ENCODE measurements at regions not wholly inside any gene's neighbourhood (a gene's known extent, or its start where the extent isn't known, plus 50 kb on each side); places are given as distances from the start of the nearest gene placed in this dataset.

DNA sequence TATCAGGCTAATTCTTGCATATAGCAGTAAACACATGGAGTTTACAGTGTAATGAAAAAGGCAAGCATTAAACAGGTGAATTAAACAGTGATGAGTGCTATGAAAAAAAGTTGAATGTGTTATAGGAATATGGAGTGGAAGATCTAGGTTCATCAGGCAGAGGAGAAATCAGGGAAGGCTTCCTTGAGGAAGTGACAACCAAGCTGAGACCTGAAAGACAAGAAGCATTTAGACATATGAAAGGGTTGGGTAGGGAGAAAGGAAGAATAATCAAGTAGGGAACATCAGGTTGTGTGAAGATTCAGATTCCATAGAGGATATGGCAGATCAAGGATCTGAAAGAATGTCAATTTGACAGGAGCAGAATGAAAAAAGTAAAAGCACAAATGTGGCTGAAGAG is 612.5 kb downstream of the PRELID2 start:
- Histone ChIP-seq H3K4ac (ENCODE audit: low read depth, low read length) (no peak overlapping the region), H3K79me1 (ENCODE audit: low read depth in 1 of 2, low read length in 2 of 2) (no peaks in the 10 kb centered on the region), H3K9ac (ENCODE audit: low read depth, low read length) (no peak overlapping the region), H2BK120ac (ENCODE audit: low read depth, low read length) (no peak overlapping the region), H3K4me3 (ENCODE audit: insufficient read depth, low read depth, low read length) (no peak overlapping the region), H2BK20ac (ENCODE audit: low read depth, low read length) (no peak overlapping the region), H3K9me1 (ENCODE audit: insufficient read depth, low read length) (peaks cover 2% of the 10 kb centered on the region; the same call in 1 of the 2 replicates), H3K36me3 (ENCODE audit: control insufficient read depth, insufficient read depth, low read length) (no peaks in the 10 kb centered on the region), H3K9me3 (ENCODE audit: control insufficient read depth, insufficient read depth, low read length) (no peaks in the 10 kb centered on the region), H3K18ac (ENCODE audit: low read depth, low read length) (no peak overlapping the region), H2AK5ac (ENCODE audit: low read depth, low read length) (no peak overlapping the region), H3K56ac (ENCODE audit: extremely low read depth, insufficient read depth, low read length) (no peak overlapping the region), H3K4me2 (ENCODE audit: low read depth, low read length) (no peak overlapping the region), H4K20me1 (ENCODE audit: insufficient read depth, low read length) (no peaks in the 10 kb centered on the region), H2AK9ac (replicated peaks; ENCODE audit: low read depth, low read length, poor library complexity) (no peak overlapping the region), H3K27ac (ENCODE audit: insufficient read depth, low read length) (no peak overlapping the region), H2AFZ (replicated peaks; ENCODE audit: low read length, poor library complexity) (no peak overlapping the region), H3K23ac (ENCODE audit: low read depth, low read length) (no peak overlapping the region), H4K91ac (ENCODE audit: insufficient read depth, low read depth, low read length) (no peak overlapping the region), H2BK15ac (ENCODE audit: low read depth, low read length) (no peak overlapping the region), H3K14ac (replicated peaks; ENCODE audit: low read depth, low read length) (no peak overlapping the region), H3K4me1 (ENCODE audit: control insufficient read depth, insufficient read depth, low read length) (no peaks in the 10 kb centered on the region; the same call in 1 of the 2 replicates), H4K8ac (ENCODE audit: low read depth in 2 of 2, low read length in 2 of 2) (no peak overlapping the region), H2BK5ac (ENCODE audit: low read depth, low read length, poor library complexity, severe bottlenecking) (no peak overlapping the region), H3K27me3 (ENCODE audit: control insufficient read depth, insufficient read depth, low read length) (no peaks in the 10 kb centered on the region), H4K5ac (ENCODE audit: low read depth, low read length) (no peak overlapping the region)
- intact Hi-C loops (cut with micrococcal nuclease): no loop called here
- in situ Hi-C loops (cut with MboI; ENCODE audit: low sequenced_read_pairs): no loop called here
- no peak for ATAC-seq (ENCODE audit: low read depth)
- POLR2A ChIA-PET (ENCODE audit: unreplicated experiment): no interaction called here
- CTCF ChIA-PET: no interaction called here
- no TSS peak for BruUV-seq (replicated peaks)
- no peak for DNase-seq
- no peak for TF ChIP-seq POLR2A (IDR thresholded peaks at IDR 0.05; ENCODE audit: low read depth, low read length)
- TF ChIP-seq NFE2L2 (IDR thresholded peaks at IDR 0.05; ENCODE audit: low read depth, low read length): no peak
- TF ChIP-seq, protein P1, sequence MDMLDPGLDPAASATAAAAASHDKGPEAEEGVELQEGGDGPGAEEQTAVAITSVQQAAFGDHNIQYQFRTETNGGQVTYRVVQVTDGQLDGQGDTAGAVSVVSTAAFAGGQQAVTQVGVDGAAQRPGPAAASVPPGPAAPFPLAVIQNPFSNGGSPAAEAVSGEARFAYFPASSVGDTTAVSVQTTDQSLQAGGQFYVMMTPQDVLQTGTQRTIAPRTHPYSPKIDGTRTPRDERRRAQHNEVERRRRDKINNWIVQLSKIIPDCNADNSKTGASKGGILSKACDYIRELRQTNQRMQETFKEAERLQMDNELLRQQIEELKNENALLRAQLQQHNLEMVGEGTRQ (IDR thresholded peaks at IDR 0.05; ENCODE audit: low read depth, low read length): no peak
- TF ChIP-seq RAD21 (IDR thresholded peaks at IDR 0.05; ENCODE audit: low read length): no peak
- no peak for TF ChIP-seq RFX5 (IDR thresholded peaks at IDR 0.05; ENCODE audit: low read depth, low read length)
- TF ChIP-seq MAFK (IDR thresholded peaks at IDR 0.05; ENCODE audit: low read depth, low read length): no peak
- no peak for TF ChIP-seq BHLHE40 (IDR thresholded peaks at IDR 0.05; ENCODE audit: low read depth, low read length)
- no peak for TF ChIP-seq RCOR1 (IDR thresholded peaks at IDR 0.05; ENCODE audit: insufficient replicate concordance, low read length)
- TF ChIP-seq MAZ (IDR thresholded peaks at IDR 0.05; ENCODE audit: borderline replicate concordance, low read depth, low read length): no peak
- no peak for TF ChIP-seq SMC3 (IDR thresholded peaks at IDR 0.05; ENCODE audit: low read depth, low read length)
- TF ChIP-seq ELK1 (IDR thresholded peaks at IDR 0.05; ENCODE audit: borderline replicate concordance, low read depth, low read length): no peak
- no peak for TF ChIP-seq CHD1 (IDR thresholded peaks at IDR 0.05; ENCODE audit: low read depth, low read length)
- TF ChIP-seq CTCF (conservative IDR thresholded peaks at IDR 0.05; ENCODE audit: low read depth, low read length): no peak
- dilution Hi-C loops (cut with HindIII; ENCODE audit: low sequenced_read_pairs, unreplicated experiment): no loop called here

Data from IMR-90 (cell line).